NCI-H345 treated with DMSO at 0.1 percent for 48 hours (cell line): ENCODE measurements at regions not wholly inside any gene's neighbourhood (a gene's known extent, or its start where the extent isn't known, plus 50 kb on each side); places are given as distances from the start of the nearest gene placed in this dataset.
"Not testable (repeated sequence)": the region's sequence is repeated elsewhere in the genome, so short reads cannot be mapped to it uniquely, and the experiment has no call there.

Experiments used
- DNase-seq: peaks from one replicate; lab custom pipeline; 2025; ENCODE audit not compliant: unreplicated experiment; lab: John Stamatoyannopoulos, UW

GRCh38 chr4:175033162-175033561, 115.0 kb downstream of the ADAM29 start:
- DNase-seq = no peak

- DNase-seq = no peak
Observed at GRCh38 chr4:175034007-175034406, 115.8 kb downstream of the ADAM29 start.

- DNase-seq = no peak
Observed at GRCh38 chr4:175034986-175035705, 117.0 kb downstream of the ADAM29 start.

- DNase-seq = no peak
Observed at GRCh38 chr4:175035905-175036304, 117.7 kb downstream of the ADAM29 start.

- DNase-seq = no peak
Observed at GRCh38 chr4:175048111-175048784, 130.1 kb downstream of the ADAM29 start.

GRCh38 chr4:175048906-175049305, 130.7 kb downstream of the ADAM29 start:
- no peak for DNase-seq

- DNase-seq = no peak
Observed at GRCh38 chr4:175051974-175052373, 133.8 kb downstream of the ADAM29 start.

GRCh38 chr4:175054980-175055379, 136.8 kb downstream of the ADAM29 start:
- peak; percentile 9 for DNase-seq

- no peak for DNase-seq
Observed at GRCh38 chr4:175062183-175062592, 144.0 kb downstream of the ADAM29 start.

- no peak for DNase-seq
Observed at GRCh38 chr4:175065228-175065627, 147.1 kb downstream of the ADAM29 start.

GRCh38 chr4:175066923-175067627, 148.9 kb downstream of the ADAM29 start:
- no peak for DNase-seq

- DNase-seq = no peak
Observed at GRCh38 chr4:175068266-175068665, 150.1 kb downstream of the ADAM29 start.

- no peak for DNase-seq
Observed at GRCh38 chr4:175070444-175070843, 152.3 kb downstream of the ADAM29 start.

- DNase-seq = no peak
Observed at GRCh38 chr4:175071123-175071522, 153.0 kb downstream of the ADAM29 start.

- no peak for DNase-seq
Observed at GRCh38 chr4:175087145-175087544, 169.0 kb downstream of the ADAM29 start.

- no peak for DNase-seq
Observed at GRCh38 chr4:175090116-175090515, 172.0 kb downstream of the ADAM29 start.

- no peak for DNase-seq
Observed at GRCh38 chr4:175091649-175092048, 173.5 kb downstream of the ADAM29 start.

- DNase-seq = no peak
Observed at GRCh38 chr4:175092114-175092513, 174.0 kb downstream of the ADAM29 start.

GRCh38 chr4:175093055-175093454, 174.9 kb downstream of the ADAM29 start:
- not testable (repeated sequence) for DNase-seq

GRCh38 chr4:175103403-175103802, 185.2 kb downstream of the ADAM29 start:
- DNase-seq = no peak

- DNase-seq = no peak
Observed at GRCh38 chr4:175106301-175106700, 188.1 kb downstream of the ADAM29 start.

GRCh38 chr4:175109933-175110332, 191.8 kb downstream of the ADAM29 start:
- DNase-seq = no peak
